Vagina (tissue), 2 donors: ENCODE measurements at regions not wholly inside any gene's neighbourhood (a gene's known extent, or its start where the extent isn't known, plus 50 kb on each side); places are given as distances from the start of the nearest gene placed in this dataset.

Source experiments
- CTCF ChIP-seq, 3 experiments: fragments of 450-650 bp in 2 of 3; fragments of 200-600 bp in 1 of 3; sonication (generic) in 1 of 3; IDR thresholded peaks; one replicate each; pipeline ENCODE4 v1.5.1; 2017 to 2019; ENCODE audit warnings: antibody characterized with exemption in 3 of 3, mild to moderate bottlenecking in 2 of 3, moderate library complexity in 2 of 3
- POLR2A ChIP-seq, 2 donors: fragments of 450-650 bp; IDR thresholded peaks; one replicate each; pipeline ENCODE4 v1.6.1; 2017; ENCODE audit warnings: antibody characterized with exemption in 2 of 2, mild to moderate bottlenecking in 2 of 2, moderate library complexity in 2 of 2

DNA sequence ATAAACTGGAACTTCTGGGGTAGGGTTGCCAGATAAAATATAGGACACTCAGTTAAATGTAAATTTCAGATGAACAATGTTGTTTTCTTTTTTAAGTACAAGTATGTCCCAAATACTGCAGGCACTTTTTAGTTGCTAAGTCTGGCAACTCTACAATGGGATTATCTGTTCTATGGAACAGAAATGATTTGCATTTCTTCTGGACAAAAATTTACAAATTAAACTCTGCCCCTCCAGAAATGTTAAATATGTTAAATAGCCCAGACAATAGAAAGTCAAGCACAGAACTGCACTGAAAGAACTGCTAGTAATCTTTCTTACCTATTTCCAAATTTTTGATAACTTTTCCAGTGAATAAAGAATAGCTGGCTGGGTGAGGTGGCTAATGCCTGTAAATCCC is 140.1 kb upstream of the DDX53 start:
- TF ChIP-seq CTCF (IDR thresholded peaks at IDR 0.05) (no peak), POLR2A (IDR thresholded peaks at IDR 0.05) (no peak)
